ENCODE measurements at regions not wholly inside any gene's neighbourhood (a gene's known extent, or its start where the extent isn't known, plus 50 kb on each side); places are given as distances from the start of the nearest gene placed in this dataset.
"Not testable (repeated sequence)": the region's sequence is repeated elsewhere in the genome, so short reads cannot be mapped to it uniquely, and the experiment has no call there.

- TF ChIP-seq CTCF, POLR2A, EP300 (IDR thresholded peaks at IDR 0.05): not testable (repeated sequence)
Observed at GRCh38 chr12:47401196-47401595, 304.6 kb downstream of the RPAP3 start.
